HepG2 (cell line): ENCODE measurements at regions not wholly inside any gene's neighbourhood (a gene's known extent, or its start where the extent isn't known, plus 50 kb on each side); places are given as distances from the start of the nearest gene placed in this dataset.
A peak's percentile ranks its signal among the peaks of the same experiment; 100 is the strongest.

Source experiments
- ATAC-seq: fragments of 200-7000 bp; cut with Tn5 transposase; 3 replicates; pipeline ENCODE4 v1.9.1; 2020; ENCODE audit warnings: mild to moderate bottlenecking, moderate library complexity
- BruUV-seq: library from RNA; stranded (reverse); fragments of 400-500 nt; replicated peaks from 2 replicates; lab custom pipeline; 2021; lab: Mats Ljungman, UMichigan
- CTCF ChIA-PET: fragments of 300-600 bp; formaldehyde crosslinking; extraction: SDS; loops from one replicate; lab custom pipeline; 2021; ENCODE audit warnings: low total read pairs, inconsistent platforms, low intra/inter-chr PET ratio; lab: Yijun Ruan, JAX
- POLR2A ChIA-PET: fragments of 350-600 bp; sonication (Branson Sonifier 250); formaldehyde crosslinking; loops from one replicate; lab custom pipeline; 2020; ENCODE audit warnings: antibody characterized with exemption, inconsistent platforms; lab: Yijun Ruan, JAX
- DNase-seq: peaks from one replicate; pipeline ENCODE4 v3.0.0-alpha.2; 2015; ENCODE audit warnings: low spot score
- FAIRE-seq: peaks from 3 replicates; lab custom pipeline; 2011; peaks lifted over from hg19 to GRCh38; lab: Jason Lieb, UNC
- H2AFZ ChIP-seq: one replicate; pipeline ENCODE4 v1.6.1; 2011; ENCODE audit warnings: low read length, inconsistent platforms
- H3K27ac ChIP-seq: fragments of 300-600 bp; 3 replicates; pipeline ENCODE4 v1.8.0; 2011; ENCODE audit warnings: mixed run types, mild to moderate bottlenecking, mixed read lengths, low read length, inconsistent platforms; ENCODE audit not compliant: insufficient read depth; ENCODE audit errors: extremely low read length
- H3K27me3 ChIP-seq, 2 experiments: fragments of 200-600 bp in 1 of 2; 2 replicates in 1 of 2; 3 replicates in 1 of 2; pipeline versions ENCODE4 v1.6.0 to v1.8.0; 2011; ENCODE audit warnings: low read length in 2 of 2, mild to moderate bottlenecking in 2 of 2, moderate library complexity in 2 of 2, inconsistent platforms in 1 of 2; ENCODE audit not compliant: insufficient read depth in 2 of 2, control insufficient read depth in 1 of 2
- H3K36me3 ChIP-seq, 2 experiments: fragments of 200-600 bp in 1 of 2; replicated peaks in 1 of 2; 2 replicates in 1 of 2; 3 replicates in 1 of 2; pipeline versions ENCODE4 v1.5.1 to v1.8.0; 2011; ENCODE audit warnings: low read length in 2 of 2, inconsistent platforms in 1 of 2; ENCODE audit not compliant: insufficient read depth in 2 of 2, control insufficient read depth in 1 of 2
- H3K4me1 ChIP-seq: 2 replicates; pipeline ENCODE4 v1.5.1; 2012; ENCODE audit warnings: low read length, inconsistent platforms; ENCODE audit not compliant: insufficient read depth
- H3K4me2 ChIP-seq: 2 replicates; pipeline ENCODE4 v1.6.0; 2011; ENCODE audit warnings: low read depth, low read length, inconsistent platforms
- H3K4me3 ChIP-seq, 3 experiments: fragments of 200-600 bp in 1 of 3; sonication (generic), shearing (Covaris generic) in 1 of 3; replicated peaks in 1 of 3; 2 replicates each; pipeline ENCODE4 v1.5.1; 2011 to 2016; ENCODE audit warnings: low read length in 3 of 3, inconsistent platforms in 2 of 3, low read depth in 2 of 3, mild to moderate bottlenecking in 2 of 3, control low read depth in 1 of 3, mixed read lengths in 1 of 3; ENCODE audit not compliant: insufficient read depth in 1 of 3
- H3K79me2 ChIP-seq: one replicate; pipeline ENCODE4 v1.6.1; 2011; ENCODE audit warnings: low read length, inconsistent platforms; ENCODE audit not compliant: insufficient read depth
- H3K9ac ChIP-seq: 2 replicates; pipeline ENCODE4 v1.6.0; 2011; ENCODE audit warnings: mild to moderate bottlenecking, low read depth, low read length, inconsistent platforms; ENCODE audit not compliant: insufficient read depth
- H3K9me3 ChIP-seq: 2 replicates; pipeline ENCODE4 v1.5.1; 2012; ENCODE audit warnings: mild to moderate bottlenecking, low read length
- H4K20me1 ChIP-seq: 2 replicates; pipeline ENCODE4 v1.6.0; 2011; ENCODE audit warnings: inconsistent platforms, mild to moderate bottlenecking, low read length, moderate library complexity; ENCODE audit not compliant: insufficient read depth
- ATF5 ChIP-seq: sonication (generic); formaldehyde crosslinking; IDR thresholded peaks from 2 replicates; pipeline ENCODE4 v1.4.0; 2020; ENCODE audit warnings: mild to moderate bottlenecking, low read depth, missing genetic modification reagents
- CREB1 ChIP-seq, 2 experiments: fragments of 450-650 bp in 1 of 2; IDR thresholded peaks; 2 replicates each; pipeline ENCODE4 v1.6.1; 2016 to 2017; ENCODE audit warnings: control low read depth in 1 of 2, mild to moderate bottlenecking in 1 of 2, missing compliant biosample characterization in 1 of 2, missing genetic modification characterization in 1 of 2
- GABPB1 ChIP-seq: IDR thresholded peaks from 2 replicates; pipeline ENCODE4 v1.6.1; 2016; ENCODE audit warnings: mild to moderate bottlenecking, missing genetic modification reagents, moderate library complexity, missing compliant biosample characterization
- HNF4A ChIP-seq: sonication (generic); formaldehyde crosslinking; IDR thresholded peaks from 2 replicates; pipeline ENCODE4 v1.4.0; 2020; ENCODE audit warnings: missing genetic modification reagents
- NR2F1 ChIP-seq, 2 experiments: fragments of 450-650 bp in 1 of 2; formaldehyde crosslinking in 1 of 2; IDR thresholded peaks; 2 replicates each; pipeline versions ENCODE4 v1.5.0 to v1.6.1; 2016 to 2020; ENCODE audit warnings: mild to moderate bottlenecking in 1 of 2, missing compliant biosample characterization in 1 of 2, missing genetic modification reagents in 1 of 2, moderate library complexity in 1 of 2
- NR2F6 ChIP-seq, 2 experiments: IDR thresholded peaks; 2 replicates each; pipeline ENCODE4 v1.6.1; 2016; ENCODE audit warnings: antibody characterized with exemption in 1 of 2, mild to moderate bottlenecking in 1 of 2
- REL ChIP-seq: sonication (generic); formaldehyde crosslinking; conservative IDR thresholded peaks from 2 replicates; pipeline ENCODE4 v1.8.0; 2022; ENCODE audit warnings: mild to moderate bottlenecking, missing genetic modification reagents, moderate library complexity
- RERE ChIP-seq: IDR thresholded peaks from 2 replicates; pipeline ENCODE4 v1.6.1; 2016; ENCODE audit warnings: low read depth, missing genetic modification reagents, missing compliant biosample characterization
- RXRB ChIP-seq: IDR thresholded peaks from 2 replicates; pipeline ENCODE4 v1.6.1; 2016; ENCODE audit warnings: borderline replicate concordance, missing genetic modification reagents, missing compliant biosample characterization
- SALL1 ChIP-seq: sonication (generic); formaldehyde crosslinking; IDR thresholded peaks from 2 replicates; pipeline ENCODE4 v1.8.0; 2022; ENCODE audit warnings: mild to moderate bottlenecking, missing genetic modification reagents
- TRIM24 ChIP-seq: sonication (generic); formaldehyde crosslinking; IDR thresholded peaks from 2 replicates; pipeline ENCODE4 v1.8.0; 2022; ENCODE audit warnings: mild to moderate bottlenecking, missing genetic modification reagents
- YEATS2 ChIP-seq: sonication (generic); formaldehyde crosslinking; IDR thresholded peaks from 2 replicates; pipeline ENCODE4 v1.4.0; 2020; ENCODE audit warnings: missing genetic modification reagents, borderline replicate concordance
- YEATS4 ChIP-seq: sonication (generic); formaldehyde crosslinking; IDR thresholded peaks from 2 replicates; pipeline ENCODE4 v1.4.0; 2020; ENCODE audit warnings: missing genetic modification reagents, borderline replicate concordance
- ZNF431 ChIP-seq: sonication (generic); formaldehyde crosslinking; IDR thresholded peaks from 2 replicates; pipeline ENCODE4 v1.9.0; 2022; ENCODE audit warnings: missing genetic modification reagents, low read depth, mild to moderate bottlenecking, borderline replicate concordance
- ZNF704 ChIP-seq: sonication (generic); formaldehyde crosslinking; IDR thresholded peaks from 2 replicates; pipeline ENCODE4 v1.8.1; 2023; ENCODE audit warnings: mild to moderate bottlenecking, inconsistent platforms, moderate library complexity, missing genetic modification reagents, borderline replicate concordance
- ZNF766 ChIP-seq: sonication (generic); formaldehyde crosslinking; IDR thresholded peaks from 2 replicates; pipeline ENCODE4 v1.5.0; 2020; ENCODE audit warnings: missing genetic modification reagents, borderline replicate concordance
- ZNF781 ChIP-seq: sonication (generic); formaldehyde crosslinking; IDR thresholded peaks from 2 replicates; pipeline ENCODE4 v1.5.1; 2020; ENCODE audit warnings: borderline replicate concordance, mild to moderate bottlenecking, missing genetic modification reagents; ENCODE audit errors: not compliant biosample characterization
- WGBS: methylation state at CpG from one replicate; pipeline ENCODE4 v1.1.6; 2017; ENCODE audit warnings: low lambda C conversion rate; 5-methylcytosine and 5-hydroxymethylcytosine counted together
- in situ Hi-C: cut with HindIII; loops from 2 replicates; pipeline ENCODE4 v1.10.0; 2017; ENCODE audit warnings: low pct_unique_long_range_greater_than_20kb; ENCODE audit not compliant: extremely low pct_ligation_motif_present
- intact Hi-C: fragments of 100-400 bp; cut with micrococcal nuclease; formaldehyde crosslinking; loops from one replicate; pipeline ENCODE4 v1.10.0; 2022; ENCODE audit not compliant: unreplicated experiment

GRCh38 chr6:148218542-148219258, 123.9 kb upstream of the SASH1 start:
- H3K79me2 ChIP-seq: no peaks in the 10 kb centered on the region
- peaks cover 9% of the 10 kb centered on the region; the same call in 1 of the 2 replicates for H3K4me1 ChIP-seq
- FAIRE-seq (peak; percentile 39), ATAC-seq (peak; percentile 74), DNase-seq (no peak)
- H3K4me3 ChIP-seq: no peak overlapping the region
- no peaks in the 10 kb centered on the region for H3K27me3 ChIP-seq
- no peak overlapping the region for H2AFZ ChIP-seq
- H3K9me3 ChIP-seq: no peaks in the 10 kb centered on the region
- no peak overlapping the region for H3K27ac ChIP-seq
- intact Hi-C loops (no loop called here), in situ Hi-C loops (no loop called here)
- BruUV-seq: no TSS peak
- CTCF ChIA-PET: no interaction called here
- no peak overlapping the region for H3K4me2 ChIP-seq
- whole genome bisulfite sequencing: 49% methylated on average over 3 of the region's 3 CpGs
- H3K36me3 ChIP-seq: no peaks in the 10 kb centered on the region
- H3K9ac ChIP-seq: no peak overlapping the region
- POLR2A ChIA-PET: no interaction called here
- no peaks in the 10 kb centered on the region for H4K20me1 ChIP-seq
- TF ChIP-seq ZNF704 (CRISPR knock-in tag) (no peak), RERE (CRISPR knock-in tag) (no peak), RXRB (CRISPR knock-in tag) (peak; percentile 14; the same call in 1 of the 2 replicates), NR2F1 (CRISPR knock-in tag; IDR thresholded peaks at IDR 0.05) (peak; percentile 13 to 54; a peak in 1 of 4 replicates), YEATS4 (no peak), ATF5 (CRISPR knock-in tag) (no peak), SALL1 (0 out of 2 replicates have a peak, but pooled peaks have one; percentile 21), ZNF431 (no peak), YEATS2 (CRISPR knock-in tag) (no peak), CREB1 (IDR thresholded peaks at IDR 0.05) (no peak), CREB1 (CRISPR knock-in tag; IDR thresholded peaks at IDR 0.05) (no peak), HNF4A (CRISPR knock-in tag) (peak; percentile 73), GABPB1 (CRISPR knock-in tag) (no peak), REL (no peak), ZNF766 (CRISPR knock-in tag) (no peak), NR2F6 (IDR thresholded peaks at IDR 0.05) (peak; percentile 36; the same call in 1 of the 2 replicates), NR2F6 (CRISPR knock-in tag; IDR thresholded peaks at IDR 0.05) (no peak), TRIM24 (CRISPR knock-in tag) (no peak), ZNF781 (no peak)
